WTC11 (cell line): ENCODE measurements at regions not wholly inside any gene's neighbourhood (a gene's known extent, or its start where the extent isn't known, plus 50 kb on each side); places are given as distances from the start of the nearest gene placed in this dataset.

ENCODE experiments used
- ATAC-seq: fragments of 200-7000 bp; cut with Tn5 transposase; 2 replicates; pipeline ENCODE4 v1.10.0; 2021; ENCODE audit warnings: mild to moderate bottlenecking, moderate library complexity
- CTCF ChIA-PET: fragments of 300-600 bp; sonication (Branson Sonifier 250); formaldehyde crosslinking; loops from one replicate; lab custom pipeline; 2021; ENCODE audit warnings: antibody characterized with exemption; lab: Charles Lee
- POLR2A ChIA-PET: fragments of 350-600 bp; sonication (Branson Sonifier 250); formaldehyde crosslinking; loops from one replicate; lab custom pipeline; 2021; ENCODE audit warnings: antibody characterized with exemption; lab: Charles Lee
- DNase-seq: peaks from one replicate; pipeline ENCODE4 v3.0.0; 2021; ENCODE audit warnings: low spot score
- H3K27ac Mint-ChIP-seq: 2 replicates; pipeline ENCODE4 v1.8.0; 2021; ENCODE audit warnings: mixed read lengths
- H3K27me3 Mint-ChIP-seq: 2 replicates; pipeline ENCODE4 v1.8.0; 2021; ENCODE audit warnings: low read depth, mild to moderate bottlenecking, moderate library complexity, mixed read lengths
- H3K36me3 Mint-ChIP-seq: 2 replicates; pipeline ENCODE4 v1.8.0; 2021; ENCODE audit warnings: mixed read lengths
- H3K4me1 Mint-ChIP-seq: 2 replicates; pipeline ENCODE4 v1.8.0; 2022; ENCODE audit warnings: mixed read lengths
- H3K4me3 Mint-ChIP-seq: 2 replicates; pipeline ENCODE4 v1.8.0; 2021; ENCODE audit warnings: mild to moderate bottlenecking, moderate library complexity, mixed read lengths
- H3K9me3 Mint-ChIP-seq: 2 replicates; pipeline ENCODE4 v1.8.0; 2021; ENCODE audit warnings: mixed read lengths
- ATF3 ChIP-seq: sonication (generic); formaldehyde crosslinking; conservative IDR thresholded peaks from 2 replicates; pipeline ENCODE4 v1.8.1; 2022; ENCODE audit warnings: mild to moderate bottlenecking, missing genetic modification reagents
- CBFB ChIP-seq: sonication (generic); formaldehyde crosslinking; IDR thresholded peaks from 2 replicates; pipeline ENCODE4 v1.8.1; 2022; ENCODE audit warnings: mild to moderate bottlenecking, low read depth, missing genetic modification reagents
- E2F4 ChIP-seq: sonication (generic); formaldehyde crosslinking; IDR thresholded peaks from 2 replicates; pipeline ENCODE4 v1.8.1; 2022; ENCODE audit warnings: low read depth, mild to moderate bottlenecking, moderate library complexity, missing genetic modification reagents, borderline replicate concordance
- EMX1 ChIP-seq: fragments of 250-450 bp; sonication (Bioruptor Pico); IDR thresholded peaks from 2 replicates; pipeline ENCODE4 v1.8.0; 2021; ENCODE audit warnings: mild to moderate bottlenecking
- FOXK1 ChIP-seq: sonication (generic); formaldehyde crosslinking; IDR thresholded peaks from 2 replicates; pipeline ENCODE4 v1.8.0; 2022; ENCODE audit warnings: mild to moderate bottlenecking, moderate library complexity, missing genetic modification reagents
- GABPB1 ChIP-seq: sonication (generic); formaldehyde crosslinking; IDR thresholded peaks from 2 replicates; pipeline ENCODE4 v1.8.1; 2023; ENCODE audit warnings: mild to moderate bottlenecking, missing genetic modification reagents
- IRF2 ChIP-seq: sonication (generic); formaldehyde crosslinking; IDR thresholded peaks from 2 replicates; pipeline ENCODE4 v1.8.0; 2022; ENCODE audit warnings: low read depth, missing genetic modification reagents, borderline replicate concordance
- MXD4 ChIP-seq: fragments of 250-450 bp; sonication (Bioruptor Pico); IDR thresholded peaks from 2 replicates; pipeline ENCODE4 v1.8.0; 2021; ENCODE audit warnings: mild to moderate bottlenecking, moderate library complexity, borderline replicate concordance
- NFATC4 ChIP-seq: fragments of 250-450 bp; sonication (Bioruptor Pico); IDR thresholded peaks from 2 replicates; pipeline ENCODE4 v1.9.0; 2021; ENCODE audit warnings: mild to moderate bottlenecking
- NFE2L1 ChIP-seq: sonication (generic); formaldehyde crosslinking; IDR thresholded peaks from 2 replicates; pipeline ENCODE4 v1.8.1; 2023; ENCODE audit warnings: missing genetic modification reagents
- PRDM15 ChIP-seq: sonication (generic); formaldehyde crosslinking; IDR thresholded peaks from 2 replicates; pipeline ENCODE4 v1.8.0; 2022; ENCODE audit warnings: missing genetic modification reagents
- PRRX2 ChIP-seq: fragments of 250-450 bp; sonication (Bioruptor Pico); IDR thresholded peaks from 2 replicates; pipeline ENCODE4 v1.8.0; 2021; ENCODE audit warnings: mild to moderate bottlenecking
- RORB ChIP-seq: fragments of 250-450 bp; sonication (Bioruptor Pico); IDR thresholded peaks from 2 replicates; pipeline ENCODE4 v1.9.0; 2021; ENCODE audit warnings: mild to moderate bottlenecking
- SMAD3 ChIP-seq: sonication (generic); formaldehyde crosslinking; IDR thresholded peaks from 2 replicates; pipeline ENCODE4 v1.8.0; 2022; ENCODE audit warnings: missing genetic modification reagents, mild to moderate bottlenecking, borderline replicate concordance
- SP1 ChIP-seq: sonication (generic); formaldehyde crosslinking; conservative IDR thresholded peaks from 2 replicates; pipeline ENCODE4 v1.8.1; 2022; ENCODE audit warnings: missing genetic modification reagents
- STAT6 ChIP-seq: sonication (generic); formaldehyde crosslinking; conservative IDR thresholded peaks from 2 replicates; pipeline ENCODE4 v1.8.1; 2023; ENCODE audit warnings: mild to moderate bottlenecking, low read depth, missing genetic modification reagents, moderate library complexity
- TP53 ChIP-seq: sonication (generic); formaldehyde crosslinking; IDR thresholded peaks from 2 replicates; pipeline ENCODE4 v1.8.1; 2023; ENCODE audit warnings: mild to moderate bottlenecking, missing genetic modification reagents
- USF1 ChIP-seq: sonication (generic); formaldehyde crosslinking; IDR thresholded peaks from 2 replicates; pipeline ENCODE4 v1.8.0; 2022; ENCODE audit warnings: mild to moderate bottlenecking, missing genetic modification reagents
- ZMAT4 ChIP-seq: fragments of 250-450 bp; sonication (Bioruptor Pico); IDR thresholded peaks from 2 replicates; pipeline ENCODE4 v1.9.0; 2021; ENCODE audit warnings: mild to moderate bottlenecking
- ZNF219 ChIP-seq: sonication (generic); formaldehyde crosslinking; IDR thresholded peaks from 2 replicates; pipeline ENCODE4 v1.8.0; 2023; ENCODE audit warnings: missing genetic modification reagents, mild to moderate bottlenecking, borderline replicate concordance
- ZNF317 ChIP-seq: sonication (generic); formaldehyde crosslinking; IDR thresholded peaks from 2 replicates; pipeline ENCODE4 v1.8.1; 2023; ENCODE audit warnings: low read depth, mild to moderate bottlenecking, moderate library complexity, missing genetic modification reagents, borderline replicate concordance
- ZNF423 ChIP-seq: fragments of 250-450 bp; sonication (Bioruptor Pico); IDR thresholded peaks from 2 replicates; pipeline ENCODE4 v2.1.2; 2022; ENCODE audit warnings: mild to moderate bottlenecking, moderate library complexity
- ZNF425 ChIP-seq: fragments of 250-450 bp; sonication (Bioruptor Pico); conservative IDR thresholded peaks from 2 replicates; pipeline ENCODE4 v1.9.0; 2021; ENCODE audit warnings: mild to moderate bottlenecking
- ZNF671 ChIP-seq: fragments of 250-450 bp; sonication (Bioruptor Pico); IDR thresholded peaks from 2 replicates; pipeline ENCODE4 v1.8.0; 2021; ENCODE audit warnings: mild to moderate bottlenecking

GRCh38 chr13:72437458-72437857, 290.0 kb downstream of the MZT1 start:
- POLR2A ChIA-PET: no interaction called here
- H3K4me1 Mint-ChIP-seq: no peaks in the 10 kb centered on the region
- no peak overlapping the region for H3K27ac Mint-ChIP-seq
- H3K9me3 Mint-ChIP-seq: no peaks in the 10 kb centered on the region
- no peak for TF ChIP-seq ZNF423 (CRISPR knock-in tag)
- no peak for TF ChIP-seq IRF2
- TF ChIP-seq ZNF671 (CRISPR knock-in tag): no peak
- no peak for TF ChIP-seq ZNF317
- TF ChIP-seq ZNF425 (CRISPR knock-in tag): no peak
- TF ChIP-seq ATF3 (CRISPR knock-in tag): no peak
- TF ChIP-seq E2F4 (CRISPR knock-in tag): no peak
- TF ChIP-seq RORB (CRISPR knock-in tag): no peak
- TF ChIP-seq FOXK1 (CRISPR knock-in tag): no peak
- TF ChIP-seq STAT6: no peak
- DNase-seq (no peak), ATAC-seq (no peak)
- no peaks in the 10 kb centered on the region for H3K36me3 Mint-ChIP-seq
- H3K27me3 Mint-ChIP-seq: peaks cover 9% of the 10 kb centered on the region
- CTCF ChIA-PET: no interaction called here
- H3K4me3 Mint-ChIP-seq: no peak overlapping the region

- DNase-seq (no peak), ATAC-seq (no peak)
- Mint-ChIP-seq H3K4me1 (peaks cover 17% of the 10 kb centered on the region), H3K4me3 (no peak overlapping the region), H3K9me3 (no peaks in the 10 kb centered on the region), H3K27ac (no peak overlapping the region), H3K27me3 (peaks cover 19% of the 10 kb centered on the region), H3K36me3 (no peaks in the 10 kb centered on the region)
- ChIA-PET POLR2A (no interaction called here), CTCF (no interaction called here)
- TF ChIP-seq USF1 (CRISPR knock-in tag) (no peak), ZNF423 (CRISPR knock-in tag) (no peak), PRDM15 (CRISPR knock-in tag) (no peak), ZNF425 (CRISPR knock-in tag) (no peak), EMX1 (no peak), GABPB1 (CRISPR knock-in tag) (no peak), ZMAT4 (CRISPR knock-in tag) (no peak), NFE2L1 (CRISPR knock-in tag) (no peak), NFATC4 (CRISPR knock-in tag) (no peak), TP53 (CRISPR knock-in tag) (no peak), MXD4 (no peak), ZNF219 (CRISPR knock-in tag) (no peak), CBFB (CRISPR knock-in tag) (no peak), PRRX2 (CRISPR knock-in tag) (no peak), SMAD3 (no peak), SP1 (CRISPR knock-in tag) (no peak)
These were observed 292.2 kb downstream of the MZT1 start for GRCh38 chr13:72435251-72435650.
